ENCODE measurements at regions not wholly inside any gene's neighbourhood (a gene's known extent, or its start where the extent isn't known, plus 50 kb on each side); places are given as distances from the start of the nearest gene placed in this dataset.

GRCh38 chrY:15926499-15926898 is 1402.2 kb downstream of the NLGN4Y start:
- ChIA-PET POLR2A (interaction anchor here (0.7 kb wide), 1 partner anchor 221 kb away, joined by 3 read pairs; no protein-coding TSS in a partner anchor), CTCF (ENCODE audit: unreplicated experiment) (no interaction called here)
- Histone ChIP-seq H4K20me1 (ENCODE audit: insufficient read depth, low read length) (no peaks in the 10 kb centered on the region), H3K79me2 (ENCODE audit: insufficient read depth, low read depth, low read length) (no peaks in the 10 kb centered on the region), H3K4me1 (ENCODE audit: insufficient read depth, low read length, poor library complexity, severe bottlenecking) (no peaks in the 10 kb centered on the region), H3K9me2 (ENCODE audit: insufficient read depth, low read length) (no peaks in the 10 kb centered on the region), H3K9me3 (ENCODE audit: low read length) (no peaks in the 10 kb centered on the region), H3K4me3 (ENCODE audit: low read depth, low read length, poor library complexity, severe bottlenecking) (no peak overlapping the region), H3K4me2 (ENCODE audit: low read length) (no peak overlapping the region), H2AFZ (ENCODE audit: low read length) (no peak overlapping the region), H3K27ac (ENCODE audit: low read depth, low read length, poor library complexity, severe bottlenecking) (no peak overlapping the region), H3K36me3 (ENCODE audit: insufficient read depth, low read length) (no peaks in the 10 kb centered on the region)
- BruUV-seq (replicated peaks), result no TSS peak
- no peak for TF ChIP-seq EZH2phosphoT487 (IDR thresholded peaks at IDR 0.05; ENCODE audit: borderline replicate concordance, low read depth, low read length)
- intact Hi-C loops (cut with micrococcal nuclease; ENCODE audit: unreplicated experiment), result no loop called here
- no peak for DNase-seq (ENCODE audit: low spot score)

- no peak for DNase-seq (ENCODE audit: low spot score)
- Histone ChIP-seq H3K36me3 (ENCODE audit: insufficient read depth, low read length) (no peaks in the 10 kb centered on the region), H3K9me2 (ENCODE audit: insufficient read depth, low read length) (no peaks in the 10 kb centered on the region), H3K27ac (ENCODE audit: low read depth, low read length, poor library complexity, severe bottlenecking) (no peak overlapping the region), H3K79me2 (ENCODE audit: insufficient read depth, low read depth, low read length) (no peaks in the 10 kb centered on the region), H2AFZ (ENCODE audit: low read length) (no peak overlapping the region), H3K4me3 (ENCODE audit: low read depth, low read length, poor library complexity, severe bottlenecking) (no peak overlapping the region), H3K4me1 (ENCODE audit: insufficient read depth, low read length, poor library complexity, severe bottlenecking) (no peaks in the 10 kb centered on the region), H3K9me3 (ENCODE audit: low read length) (no peaks in the 10 kb centered on the region), H4K20me1 (ENCODE audit: insufficient read depth, low read length) (no peaks in the 10 kb centered on the region), H3K4me2 (ENCODE audit: low read length) (no peak overlapping the region)
- intact Hi-C loops (cut with micrococcal nuclease; ENCODE audit: unreplicated experiment), result no loop called here
- POLR2A ChIA-PET, result no interaction called here
- no TSS peak for BruUV-seq (replicated peaks)
- CTCF ChIA-PET (ENCODE audit: unreplicated experiment), result no interaction called here
- no peak for TF ChIP-seq EZH2phosphoT487 (IDR thresholded peaks at IDR 0.05; ENCODE audit: borderline replicate concordance, low read depth, low read length)
- no peak for TF ChIP-seq CTCF (conservative IDR thresholded peaks at IDR 0.05; ENCODE audit: low read length)
These were observed 1414.5 kb downstream of the NLGN4Y start for GRCh38 chrY:15938791-15939190.

- H3K36me3 ChIP-seq (ENCODE audit: insufficient read depth, low read length), result no peaks in the 10 kb centered on the region
- no peak overlapping the region for H3K4me3 ChIP-seq (ENCODE audit: low read depth, low read length, poor library complexity, severe bottlenecking)
- no peaks in the 10 kb centered on the region for H4K20me1 ChIP-seq (ENCODE audit: insufficient read depth, low read length)
- no peaks in the 10 kb centered on the region for H3K9me3 ChIP-seq (ENCODE audit: low read length)
- no peaks in the 10 kb centered on the region for H3K9me2 ChIP-seq (ENCODE audit: insufficient read depth, low read length)
- H3K79me2 ChIP-seq (ENCODE audit: insufficient read depth, low read depth, low read length), result no peaks in the 10 kb centered on the region
- H3K4me1 ChIP-seq (ENCODE audit: insufficient read depth, low read length, poor library complexity, severe bottlenecking), result no peaks in the 10 kb centered on the region
- TF ChIP-seq EZH2phosphoT487 (IDR thresholded peaks at IDR 0.05; ENCODE audit: borderline replicate concordance, low read depth, low read length) (no peak), CTCF (conservative IDR thresholded peaks at IDR 0.05; ENCODE audit: low read length) (no peak)
- DNase-seq (ENCODE audit: low spot score), result no peak
- POLR2A ChIA-PET, result no interaction called here
- BruUV-seq (replicated peaks), result no TSS peak
- no peak overlapping the region for H2AFZ ChIP-seq (ENCODE audit: low read length)
- intact Hi-C loops (cut with micrococcal nuclease; ENCODE audit: unreplicated experiment), result no loop called here
- H3K4me2 ChIP-seq (ENCODE audit: low read length), result no peak overlapping the region
- CTCF ChIA-PET (ENCODE audit: unreplicated experiment), result no interaction called here
- no peak overlapping the region for H3K27ac ChIP-seq (ENCODE audit: low read depth, low read length, poor library complexity, severe bottlenecking)
These were observed 1426.7 kb downstream of the NLGN4Y start for GRCh38 chrY:15951041-15951440.
